Right cardiac atrium (tissue), 5 donors: ENCODE measurements at regions not wholly inside any gene's neighbourhood (a gene's known extent, or its start where the extent isn't known, plus 50 kb on each side); places are given as distances from the start of the nearest gene placed in this dataset.
A peak's percentile ranks its signal among the peaks of the same experiment; 100 is the strongest.
"Not testable (repeated sequence)": the region's sequence is repeated elsewhere in the genome, so short reads cannot be mapped to it uniquely, and the experiment has no call there.

Source experiments
- ATAC-seq, 2 donors: fragments of 200-7000 bp; cut with Tn5 transposase; one replicate each; pipeline versions ENCODE4 v1.8.0 to v1.9.1; 2020; ENCODE audit warnings: moderate library complexity in 2 of 2, mild to moderate bottlenecking in 1 of 2
- DNase-seq, 3 donors: peaks; one replicate each; pipeline ENCODE4 v3.0.0-alpha.2; 2020
- H3K27ac ChIP-seq: one replicate; pipeline ENCODE4 v1.5.1; 2013; ENCODE audit warnings: mild to moderate bottlenecking, low read length, control low read depth, moderate library complexity
- H3K27me3 ChIP-seq: one replicate; pipeline ENCODE4 v1.6.1; 2013; ENCODE audit not compliant: control insufficient read depth, insufficient read depth
- H3K4me1 ChIP-seq: one replicate; pipeline ENCODE4 v1.6.1; 2013; ENCODE audit warnings: low read length; ENCODE audit not compliant: control insufficient read depth, insufficient read depth
- H3K4me3 ChIP-seq: one replicate; pipeline ENCODE4 v1.5.1; 2013; ENCODE audit warnings: low read length, control low read depth
- H3K9me3 ChIP-seq: one replicate; pipeline ENCODE4 v1.6.1; 2013; ENCODE audit warnings: low read length; ENCODE audit not compliant: control insufficient read depth
- WGBS: extraction: QIAGEN DNeasy Blood & Tissue Kit; methylation state at CpG from one replicate; pipeline ENCODE4 v1.1.7; 2013; 5-methylcytosine and 5-hydroxymethylcytosine counted together
- intact Hi-C, 4 donors: fragments of 100-400 bp; cut with DNase I; formaldehyde crosslinking; loops; one replicate each; pipeline versions ENCODE4 v1.11.0 to v1.14.0; 2022 to 2023
- donor health status: healthy with polysubstance abuse.
- donor health status: DM: no; HTN: yes; CAD: no.
- donor health status: DM: no; HTN: no; CAD: no.
- donor health status: DM: no; HTN: yes; CAD: no; lungs with severe emphysema.
- donor health status: DM: yes; HTN: yes; CAD: no.

- Histone ChIP-seq H3K27me3 (no peaks in the 10 kb centered on the region), H3K9me3 (no peaks in the 10 kb centered on the region), H3K27ac (no peak overlapping the region), H3K4me1 (no peaks in the 10 kb centered on the region), H3K4me3 (no peak overlapping the region)
- DNase-seq (no peak), ATAC-seq (no peak)
- 67% methylated on average over 3 of the region's 3 CpGs for WGBS
- intact Hi-C loops, result no loop called here
Measured at GRCh38 chr18:78828131-78828530, 151.5 kb upstream of the SALL3 start.

GRCh38 chr18:78829026-78829425 lies 150.6 kb upstream of the SALL3 start:
- intact Hi-C loops, H3K27me3 ChIP-seq, DNase-seq, H3K9me3 ChIP-seq, H3K4me1 ChIP-seq, H3K4me3 ChIP-seq, H3K27ac ChIP-seq: not testable (repeated sequence)
- ATAC-seq, result peak in 1 of 2 donors; percentile 29
- 52% methylated on average over 16 of the region's 16 CpGs for WGBS

- Histone ChIP-seq H3K4me3 (no peak overlapping the region), H3K27me3 (no peaks in the 10 kb centered on the region), H3K27ac (no peak overlapping the region), H3K9me3 (no peaks in the 10 kb centered on the region), H3K4me1 (no peaks in the 10 kb centered on the region)
- ATAC-seq, result no peak
- DNase-seq, result no peak
- WGBS, result 90% methylated on average over 10 of the region's 10 CpGs
- intact Hi-C loops, result no loop called here
Measured at GRCh38 chr18:78830161-78830560, 149.5 kb upstream of the SALL3 start.

- Histone ChIP-seq H3K9me3 (no peaks in the 10 kb centered on the region), H3K27ac (no peak overlapping the region), H3K27me3 (no peaks in the 10 kb centered on the region), H3K4me1 (no peaks in the 10 kb centered on the region), H3K4me3 (no peak overlapping the region)
- intact Hi-C loops, result no loop called here
- DNase-seq (no peak), ATAC-seq (no peak)
- 65% methylated on average over 11 of the region's 11 CpGs for WGBS
Measured at GRCh38 chr18:78830826-78831225, 148.8 kb upstream of the SALL3 start.

- ATAC-seq, result no peak
- Histone ChIP-seq H3K27ac (no peak overlapping the region), H3K4me3 (no peak overlapping the region), H3K27me3 (no peaks in the 10 kb centered on the region), H3K4me1 (no peaks in the 10 kb centered on the region), H3K9me3 (no peaks in the 10 kb centered on the region)
- no peak for DNase-seq
- 40% methylated on average over 3 of the region's 3 CpGs for WGBS
- intact Hi-C loops, result no loop called here
Measured at GRCh38 chr18:78831603-78832002, 148.0 kb upstream of the SALL3 start.

GRCh38 chr18:78833833-78834232 lies 145.8 kb upstream of the SALL3 start:
- Histone ChIP-seq H3K9me3 (no peaks in the 10 kb centered on the region), H3K27ac (no peak overlapping the region), H3K4me1 (no peaks in the 10 kb centered on the region), H3K4me3 (no peak overlapping the region), H3K27me3 (no peaks in the 10 kb centered on the region)
- ATAC-seq (no peak), DNase-seq (no peak)
- 79% methylated on average over 11 of the region's 11 CpGs for WGBS
- intact Hi-C loops, result no loop called here

GRCh38 chr18:78836838-78837237 lies 142.8 kb upstream of the SALL3 start:
- Histone ChIP-seq H3K27ac (no peak overlapping the region), H3K27me3 (no peaks in the 10 kb centered on the region), H3K9me3 (no peaks in the 10 kb centered on the region), H3K4me1 (no peaks in the 10 kb centered on the region), H3K4me3 (no peak overlapping the region)
- ATAC-seq (no peak), DNase-seq (no peak)
- intact Hi-C loops, result no loop called here
- 97% methylated on average over 6 of the region's 6 CpGs for WGBS

- intact Hi-C loops, result no loop called here
- H3K9me3 ChIP-seq, result no peaks in the 10 kb centered on the region
- H3K4me1 ChIP-seq, result no peaks in the 10 kb centered on the region
- DNase-seq (no peak), ATAC-seq (no peak)
- no peak overlapping the region for H3K27ac ChIP-seq
- H3K4me3 ChIP-seq, result no peak overlapping the region
- WGBS, result 89% methylated on average over 14 of the region's 14 CpGs
- H3K27me3 ChIP-seq, result no peaks in the 10 kb centered on the region
Measured at GRCh38 chr18:78837754-78838153, 141.9 kb upstream of the SALL3 start.

- Histone ChIP-seq H3K27me3 (no peaks in the 10 kb centered on the region), H3K4me1 (no peaks in the 10 kb centered on the region), H3K4me3 (no peak overlapping the region), H3K27ac (no peak overlapping the region), H3K9me3 (no peaks in the 10 kb centered on the region)
- no peak for ATAC-seq
- intact Hi-C loops, result no loop called here
- no peak for DNase-seq
- 93% methylated on average over 7 of the region's 7 CpGs for WGBS
Measured at GRCh38 chr18:78838183-78838582, 141.4 kb upstream of the SALL3 start.

GRCh38 chr18:78849046-78849445 lies 130.6 kb upstream of the SALL3 start:
- Histone ChIP-seq H3K27ac (no peak overlapping the region), H3K9me3 (peaks cover 1% of the 10 kb centered on the region), H3K4me3 (no peak overlapping the region), H3K4me1 (no peaks in the 10 kb centered on the region), H3K27me3 (no peaks in the 10 kb centered on the region)
- DNase-seq (no peak), ATAC-seq (no peak)
- WGBS, result 85% methylated on average over 5 of the region's 5 CpGs
- intact Hi-C loops, result no loop called here

GRCh38 chr18:78849458-78849857 lies 130.2 kb upstream of the SALL3 start:
- Histone ChIP-seq H3K4me1 (no peaks in the 10 kb centered on the region), H3K27me3 (no peaks in the 10 kb centered on the region), H3K4me3 (no peak overlapping the region), H3K9me3 (peaks cover 1% of the 10 kb centered on the region), H3K27ac (no peak overlapping the region)
- DNase-seq (no peak), ATAC-seq (no peak)
- intact Hi-C loops, result no loop called here
- 80% methylated on average over 2 of the region's 2 CpGs for WGBS

GRCh38 chr18:78853341-78853740 lies 126.3 kb upstream of the SALL3 start:
- DNase-seq, result no peak
- no peaks in the 10 kb centered on the region for H3K27me3 ChIP-seq
- WGBS, result 67% methylated on average over 3 of the region's 3 CpGs
- intact Hi-C loops, result no loop called here
- no peaks in the 10 kb centered on the region for H3K4me1 ChIP-seq
- no peak overlapping the region for H3K4me3 ChIP-seq
- no peaks in the 10 kb centered on the region for H3K9me3 ChIP-seq
- no peak for ATAC-seq
- H3K27ac ChIP-seq, result no peak overlapping the region
